ENCODE measurements at regions not wholly inside any gene's neighbourhood (a gene's known extent, or its start where the extent isn't known, plus 50 kb on each side); places are given as distances from the start of the nearest gene placed in this dataset.

- TF ChIP-seq MAX (IDR thresholded peaks at IDR 0.05; ENCODE audit: low read depth, low read length) (no peak), POLR2A (IDR thresholded peaks at IDR 0.05; ENCODE audit: extremely low read depth, insufficient read length) (no peak)
Measured at GRCh38 chr18:1020731-1021344, 116.2 kb downstream of the ADCYAP1 start.
